HG02678 (cell line): ENCODE measurements at regions not wholly inside any gene's neighbourhood (a gene's known extent, or its start where the extent isn't known, plus 50 kb on each side); places are given as distances from the start of the nearest gene placed in this dataset.

ENCODE experiments used
- ATAC-seq: cut with Tn5 transposase; IDR thresholded peaks from one replicate; pipeline ENCODE4 v1.9.1; 2021; ENCODE audit warnings: mild to moderate bottlenecking, moderate library complexity; ENCODE audit not compliant: unreplicated experiment

- ATAC-seq = no peak
Observed at GRCh38 chr6:151753581-151753980, 53.9 kb upstream of the ESR1 start.

DNA sequence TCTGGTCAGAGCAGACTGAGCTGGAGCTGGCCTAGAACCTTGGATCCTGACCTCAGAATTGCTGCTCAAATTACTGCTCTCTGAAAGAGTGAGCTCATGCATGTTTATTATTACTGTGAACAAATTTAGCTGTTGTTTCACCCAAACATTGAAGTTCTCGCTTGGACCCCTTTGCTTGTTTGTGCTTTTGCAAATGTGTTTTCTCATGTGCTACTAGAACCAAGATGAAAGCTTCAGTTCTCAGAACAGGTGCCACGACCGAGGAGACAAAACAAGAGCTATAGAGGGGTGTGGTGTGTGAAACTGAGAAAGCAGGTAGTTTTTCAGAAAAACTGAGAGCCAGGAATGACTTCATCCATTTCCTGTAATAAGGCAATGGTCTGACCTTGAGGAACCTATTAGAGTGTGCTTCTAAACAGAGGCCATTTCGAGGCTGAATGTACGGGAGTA is 50.0 kb upstream of the ESR1 start:
- peak; percentile 96 for ATAC-seq
